WI38 (cell line): ENCODE measurements at regions not wholly inside any gene's neighbourhood (a gene's known extent, or its start where the extent isn't known, plus 50 kb on each side); places are given as distances from the start of the nearest gene placed in this dataset.

Experiments used
- H3K4me3 ChIP-seq: 2 replicates; pipeline ENCODE4 v1.5.1; 2011; ENCODE audit warnings: low read depth, mild to moderate bottlenecking, control low read depth, low read length
- CTCF ChIP-seq: IDR thresholded peaks from 2 replicates; pipeline ENCODE4 v1.5.1; 2012; ENCODE audit warnings: low read depth, mild to moderate bottlenecking, control low read depth, low read length

DNA sequence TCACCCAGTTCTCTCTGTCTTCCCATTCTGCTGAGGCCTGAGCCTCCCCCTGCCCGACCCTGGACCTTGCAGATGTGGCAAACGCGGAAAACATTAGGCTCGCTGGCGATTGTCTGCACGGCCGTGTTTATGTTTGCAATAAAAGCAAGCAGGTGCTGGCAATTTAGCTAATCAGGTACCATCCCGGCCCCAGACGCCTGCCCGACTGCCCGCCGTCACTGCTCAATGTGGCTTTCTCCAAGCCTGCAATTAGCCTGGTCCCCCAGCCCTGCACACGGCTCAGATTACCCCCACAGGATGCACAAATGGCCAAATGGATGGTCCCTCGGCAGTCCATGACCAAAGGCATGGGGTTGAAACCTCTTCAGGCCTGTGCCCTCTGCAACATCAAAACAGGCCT is 259.7 kb downstream of the MN1 start:
- no peak for TF ChIP-seq CTCF

GRCh38 chr22:27542602-27543001 is 259.0 kb downstream of the MN1 start:
- no peak for TF ChIP-seq CTCF
- no peak overlapping the region for H3K4me3 ChIP-seq

More for the DNA sequence above, 259.7 kb downstream of the MN1 start:
- no peak overlapping the region for H3K4me3 ChIP-seq

DNA sequence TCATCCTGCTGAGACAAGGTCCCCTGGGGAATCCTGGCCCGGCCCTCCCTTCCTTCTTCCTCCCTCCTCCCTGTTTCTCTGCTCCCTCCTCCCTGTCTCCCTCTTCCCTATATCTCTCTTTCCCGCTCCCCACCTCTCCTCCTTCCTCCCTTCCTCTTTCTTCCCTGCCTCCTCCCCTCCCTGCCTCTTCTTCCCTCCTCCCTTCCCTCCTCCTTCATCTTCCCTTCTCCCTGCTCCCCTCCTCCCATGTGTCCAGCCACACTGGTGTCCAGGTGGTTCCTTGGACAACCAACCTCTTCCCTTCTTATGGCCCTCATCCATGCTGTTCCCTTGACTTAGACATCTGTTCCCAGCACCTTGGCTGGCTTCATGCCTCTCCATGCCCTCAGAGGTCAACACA is 258.1 kb downstream of the MN1 start:
- TF ChIP-seq CTCF: no peak
- H3K4me3 ChIP-seq: no peak overlapping the region

GRCh38 chr22:27545085-27545484 is 256.5 kb downstream of the MN1 start:
- H3K4me3 ChIP-seq: no peak overlapping the region
- no peak for TF ChIP-seq CTCF

GRCh38 chr22:27546157-27546935 is 255.2 kb downstream of the MN1 start:
- TF ChIP-seq CTCF: no peak
- H3K4me3 ChIP-seq: no peak overlapping the region

GRCh38 chr22:27551402-27551801 is 250.2 kb downstream of the MN1 start:
- no peak for TF ChIP-seq CTCF
- H3K4me3 ChIP-seq: no peak overlapping the region

GRCh38 chr22:27552176-27552575 is 249.4 kb downstream of the MN1 start:
- no peak for TF ChIP-seq CTCF
- no peak overlapping the region for H3K4me3 ChIP-seq
